Uterus (tissue), 2 donors: ENCODE measurements at regions not wholly inside any gene's neighbourhood (a gene's known extent, or its start where the extent isn't known, plus 50 kb on each side); places are given as distances from the start of the nearest gene placed in this dataset.

Source experiments
- CTCF ChIP-seq, 4 experiments: fragments of 200-600 bp in 2 of 4; fragments of 450-650 bp in 2 of 4; sonication (generic) in 2 of 4; IDR thresholded peaks; one replicate each; pipeline ENCODE4 v1.5.1; 2016 to 2019; ENCODE audit warnings: antibody characterized with exemption in 4 of 4, mild to moderate bottlenecking in 2 of 4, moderate library complexity in 1 of 4
- POLR2A ChIP-seq, 2 donors: fragments of 450-650 bp; IDR thresholded peaks; one replicate each; pipeline ENCODE4 v1.6.1; 2016; ENCODE audit warnings: antibody characterized with exemption in 2 of 2, mild to moderate bottlenecking in 1 of 2, moderate library complexity in 1 of 2

GRCh38 chr9:104293877-104294276 lies 199.8 kb downstream of the SMC2 start:
- TF ChIP-seq POLR2A (IDR thresholded peaks at IDR 0.05) (no peak), CTCF (IDR thresholded peaks at IDR 0.05) (no peak)
